GM23248 (cell line): ENCODE measurements at regions not wholly inside any gene's neighbourhood (a gene's known extent, or its start where the extent isn't known, plus 50 kb on each side); places are given as distances from the start of the nearest gene placed in this dataset.

Experiments
- EZH2 ChIP-seq: fragments of 200-600 bp; sonication (generic); IDR thresholded peaks from 2 replicates; pipeline ENCODE4 v1.6.1; 2018; ENCODE audit warnings: antibody characterized with exemption, mild to moderate bottlenecking; ENCODE audit not compliant: insufficient read depth, poor library complexity, severe bottlenecking
- EZH2phosphoT487 ChIP-seq: fragments of 200-600 bp; sonication (generic); IDR thresholded peaks from 2 replicates; pipeline ENCODE4 v1.6.1; 2018; ENCODE audit warnings: antibody characterized with exemption, moderate library complexity, mild to moderate bottlenecking, low read depth; ENCODE audit not compliant: insufficient read depth

DNA sequence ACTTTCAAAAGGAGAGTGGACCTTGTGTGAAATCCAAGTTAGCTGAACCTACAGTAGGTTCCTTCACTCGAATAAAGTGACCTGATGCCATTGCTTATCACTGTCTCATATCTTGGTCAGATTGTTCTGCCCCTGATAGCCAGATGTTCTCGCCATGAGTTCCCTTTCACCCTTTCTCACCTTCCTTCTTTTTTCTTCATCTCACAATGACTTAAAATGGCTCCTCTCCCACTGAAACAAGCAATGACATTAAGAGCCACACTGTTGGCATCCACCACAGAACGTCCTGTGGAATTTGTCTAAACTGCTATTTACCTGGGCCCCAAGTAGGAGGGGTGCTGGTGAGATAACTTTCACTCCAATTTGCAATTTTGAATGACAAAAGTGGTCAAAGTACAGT, 227.6 kb upstream of the PPP1R2C start:
- TF ChIP-seq EZH2phosphoT487, result no peak
- no peak for TF ChIP-seq EZH2
